Activated naive CD8-positive, alpha-beta T cell treated with anti-CD3 and anti-CD28 coated beads, Interleukin-2, amount 50 U/mL, for 16 hours (primary cell): ENCODE measurements at regions not wholly inside any gene's neighbourhood (a gene's known extent, or its start where the extent isn't known, plus 50 kb on each side); places are given as distances from the start of the nearest gene placed in this dataset.

Experiments
- DNase-seq: peaks from one replicate; pipeline ENCODE4 v3.0.0-alpha.2; 2020; ENCODE audit warnings: low read depth, low spot score

DNA sequence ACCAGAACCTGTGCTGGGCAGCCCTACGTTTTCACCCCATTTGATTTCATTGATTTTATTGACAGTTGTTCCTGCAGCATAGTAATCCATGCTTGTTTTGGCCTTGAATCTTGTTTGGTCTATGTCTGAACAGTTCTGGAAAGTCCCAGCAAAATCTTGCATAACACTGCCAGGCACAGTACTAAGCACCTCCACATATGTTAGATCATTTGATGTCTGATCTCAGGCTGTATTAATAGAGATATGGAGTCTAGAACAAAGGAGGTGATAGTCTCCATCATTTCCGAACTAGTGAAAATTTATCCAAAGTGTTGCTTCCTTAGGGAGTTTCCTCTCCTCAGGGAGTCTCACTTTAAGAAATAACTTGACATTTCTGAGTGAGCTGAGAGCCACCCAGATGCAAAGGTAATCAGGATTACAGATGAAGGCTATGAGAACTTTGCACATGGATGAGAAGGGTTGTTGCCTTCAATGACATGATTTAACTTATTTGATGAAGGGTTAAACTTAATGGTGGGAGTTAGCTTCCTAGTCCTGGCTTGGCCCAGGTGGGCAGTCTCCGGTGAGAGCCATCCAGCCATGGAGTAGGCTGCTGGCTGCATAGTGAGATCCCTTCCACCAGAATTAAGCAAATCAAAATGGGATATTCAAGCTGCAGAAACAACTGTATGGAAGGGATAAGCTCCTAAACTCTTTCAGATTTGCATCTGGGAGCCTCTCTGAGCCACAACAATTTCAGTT is 173.8 kb upstream of the MVB12B start:
- no peak for DNase-seq

DNA sequence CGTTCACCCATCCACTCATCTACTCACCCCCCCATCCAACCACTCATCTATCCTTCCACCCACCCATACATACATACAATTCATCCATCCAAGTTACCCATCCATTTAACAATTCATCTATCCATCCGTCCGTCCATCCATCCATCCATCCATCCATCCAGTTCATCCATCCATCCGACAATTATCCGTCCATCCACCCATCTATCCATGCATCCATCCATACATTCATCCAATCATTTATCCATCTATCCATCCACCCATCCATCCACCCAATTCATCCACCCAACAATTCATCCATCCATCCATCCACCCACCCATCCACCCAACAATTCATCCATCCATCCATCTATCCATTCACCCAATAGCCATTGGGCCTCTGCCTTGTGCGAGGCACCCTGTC is 173.2 kb upstream of the MVB12B start:
- no peak for DNase-seq

DNA sequence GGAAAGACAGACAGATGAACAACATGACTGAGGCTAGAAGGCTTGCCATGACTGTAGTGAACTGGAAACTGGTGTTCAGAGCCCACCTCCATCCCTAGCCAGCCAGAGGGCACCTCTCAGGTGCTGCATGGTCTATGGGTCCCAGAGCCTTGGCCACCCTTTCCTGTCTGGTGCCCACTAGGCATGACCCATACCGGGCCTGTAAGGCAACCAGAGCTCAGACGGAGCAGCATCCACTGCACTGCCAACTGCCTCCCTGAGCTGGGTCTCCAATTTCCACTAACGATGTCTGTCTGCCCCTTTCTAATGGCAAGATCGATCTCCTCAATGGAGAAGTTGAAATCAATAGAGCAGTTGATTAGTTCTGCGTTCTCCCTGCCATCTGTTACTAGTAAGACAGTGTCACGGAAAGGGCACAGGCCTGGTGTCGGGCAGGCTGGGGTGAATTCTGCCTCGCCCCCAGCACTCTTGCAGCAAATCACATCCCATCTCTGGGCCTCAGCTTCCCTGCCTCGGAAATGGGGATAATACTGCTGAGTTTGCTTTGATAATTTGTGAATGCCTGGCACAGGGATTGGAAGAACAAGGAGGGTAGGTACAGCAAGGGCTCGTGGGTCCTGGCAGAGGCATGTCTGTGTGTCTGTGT is 172.3 kb upstream of the MVB12B start:
- DNase-seq, result no peak

DNA sequence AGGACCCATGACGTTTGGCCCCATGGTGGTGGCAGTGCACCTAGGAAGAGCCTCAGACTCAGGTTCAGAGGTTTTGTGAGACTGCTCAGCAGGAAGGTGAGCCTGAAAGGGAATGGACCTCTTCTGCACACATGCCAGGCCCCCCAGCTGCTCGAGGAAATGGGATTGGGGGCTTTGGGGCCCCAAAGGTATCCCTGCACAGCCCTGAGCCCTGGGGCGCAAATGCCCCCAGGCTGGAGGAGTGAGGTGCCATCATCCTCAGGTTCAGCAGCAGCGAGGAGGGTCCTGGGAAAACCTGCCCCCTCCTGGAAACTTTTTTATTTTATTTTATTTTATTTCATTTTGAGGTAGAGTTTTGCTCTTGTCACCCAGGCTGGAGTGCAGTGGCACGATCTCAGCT is 171.8 kb upstream of the MVB12B start:
- DNase-seq, result no peak

DNA sequence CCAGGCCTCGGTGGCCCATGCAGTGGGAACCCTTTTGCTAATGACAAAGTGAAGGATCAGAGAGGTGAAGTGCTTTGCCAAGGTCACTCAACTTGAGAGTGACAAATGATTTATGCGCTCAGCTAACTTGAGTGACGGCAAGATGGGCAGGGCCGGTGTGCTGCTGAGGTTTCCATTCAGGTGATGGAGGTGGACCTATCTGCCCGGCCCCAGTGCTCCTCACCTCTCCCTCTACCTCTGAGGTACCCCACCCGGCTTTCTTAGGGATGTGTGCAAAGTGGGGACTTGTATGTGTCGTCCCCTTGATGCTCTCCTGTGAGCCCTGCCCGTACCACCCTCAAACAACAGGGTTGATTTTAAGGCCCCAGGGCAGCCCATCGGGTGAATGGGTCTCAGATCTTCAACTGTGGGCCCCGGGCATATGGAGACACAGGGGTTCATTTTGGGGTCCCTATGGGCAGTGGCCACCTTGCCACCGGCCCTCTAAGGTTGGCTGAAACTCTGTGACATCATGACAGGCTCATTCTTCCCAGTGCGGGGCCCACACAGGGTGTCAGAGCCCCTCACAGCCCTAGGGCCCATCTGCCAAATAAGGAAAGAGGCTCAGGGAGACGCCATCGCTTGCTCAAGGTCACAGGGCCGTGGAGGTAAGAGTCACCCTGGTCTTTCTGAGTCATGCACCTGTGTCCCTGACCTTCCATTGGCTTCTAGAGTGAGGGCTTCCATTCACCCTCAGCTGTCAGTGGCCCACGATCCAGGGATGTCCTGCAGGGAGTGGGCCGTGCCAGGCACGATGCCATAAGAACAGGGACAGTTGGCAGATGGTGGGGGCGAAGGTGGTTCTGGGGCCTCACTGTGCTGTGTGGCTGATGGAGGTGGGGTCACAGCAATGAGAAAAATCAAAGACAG is 170.6 kb upstream of the MVB12B start:
- no peak for DNase-seq

DNA sequence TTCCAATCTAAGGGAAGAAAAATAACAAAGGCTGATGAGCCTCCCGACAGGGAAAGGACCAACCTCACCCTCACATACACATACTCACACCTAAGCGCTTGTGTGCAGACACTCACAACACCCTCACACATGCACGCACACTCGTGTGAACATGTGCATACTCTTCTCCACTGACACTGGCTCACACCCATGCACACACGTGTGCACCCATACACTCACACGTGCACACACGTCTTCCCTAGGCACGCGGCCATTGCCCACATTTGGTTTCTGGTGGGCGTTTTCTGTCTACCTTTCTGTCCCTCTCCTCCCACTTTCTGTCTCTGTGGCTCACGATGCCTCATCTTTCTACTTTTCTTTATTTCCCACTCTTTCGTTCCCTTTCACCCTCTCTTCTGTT is 169.7 kb upstream of the MVB12B start:
- no peak for DNase-seq

DNA sequence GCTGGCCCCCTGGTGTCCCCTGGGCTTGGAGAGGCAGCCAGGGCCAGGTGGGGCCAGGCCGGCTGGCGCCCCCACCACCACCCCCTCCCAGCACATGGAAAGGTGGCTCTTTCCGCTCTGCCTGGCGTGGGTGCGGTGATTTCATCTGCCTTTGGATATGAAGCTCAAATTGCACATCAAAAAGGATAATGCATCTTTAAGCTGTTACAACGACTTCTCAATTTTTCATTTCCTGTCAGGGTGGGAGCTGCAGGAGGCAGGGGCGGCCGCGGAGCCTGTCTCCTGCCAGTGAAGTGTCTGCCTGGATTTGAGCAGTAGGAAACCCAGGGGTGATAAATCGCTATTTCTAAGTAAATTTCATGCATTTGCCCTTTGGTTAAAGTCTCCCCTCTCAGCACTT is 169.2 kb upstream of the MVB12B start:
- no peak for DNase-seq

DNA sequence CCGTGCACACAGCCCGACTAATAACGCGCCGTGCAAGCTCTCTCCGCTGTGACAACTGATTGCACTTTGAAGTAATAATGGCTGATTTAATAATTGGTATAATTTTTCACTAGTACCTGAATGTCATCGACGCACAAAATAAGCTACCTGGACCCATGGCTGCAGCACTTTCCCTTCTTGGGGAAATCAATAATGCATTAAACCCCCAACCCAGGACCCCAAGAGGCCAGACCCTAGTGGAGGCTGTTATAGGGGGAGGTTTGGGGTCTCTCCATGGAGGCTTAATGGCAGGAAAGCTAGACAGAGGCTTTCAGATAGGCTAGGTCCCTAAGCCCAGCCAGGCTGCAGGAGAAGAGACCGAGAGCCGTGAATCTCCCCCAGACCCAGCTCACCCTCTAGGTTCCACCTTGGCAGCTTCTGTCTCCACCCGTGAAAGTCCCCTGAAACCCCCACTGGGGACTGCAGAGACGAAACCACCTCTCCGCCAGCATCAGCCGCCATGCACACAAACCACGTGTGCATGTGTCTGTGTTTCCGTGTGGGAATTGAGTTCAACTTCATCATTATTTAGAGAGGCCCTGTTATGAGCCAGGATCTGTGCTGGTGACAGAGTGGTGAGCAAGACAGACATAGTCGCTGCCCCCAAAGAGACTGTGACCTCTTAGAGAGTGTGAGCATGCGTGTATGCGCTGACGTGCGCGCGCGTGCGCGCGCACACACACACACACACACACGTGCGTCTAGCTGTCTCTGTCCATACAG is 168.6 kb upstream of the MVB12B start:
- no peak for DNase-seq

DNA sequence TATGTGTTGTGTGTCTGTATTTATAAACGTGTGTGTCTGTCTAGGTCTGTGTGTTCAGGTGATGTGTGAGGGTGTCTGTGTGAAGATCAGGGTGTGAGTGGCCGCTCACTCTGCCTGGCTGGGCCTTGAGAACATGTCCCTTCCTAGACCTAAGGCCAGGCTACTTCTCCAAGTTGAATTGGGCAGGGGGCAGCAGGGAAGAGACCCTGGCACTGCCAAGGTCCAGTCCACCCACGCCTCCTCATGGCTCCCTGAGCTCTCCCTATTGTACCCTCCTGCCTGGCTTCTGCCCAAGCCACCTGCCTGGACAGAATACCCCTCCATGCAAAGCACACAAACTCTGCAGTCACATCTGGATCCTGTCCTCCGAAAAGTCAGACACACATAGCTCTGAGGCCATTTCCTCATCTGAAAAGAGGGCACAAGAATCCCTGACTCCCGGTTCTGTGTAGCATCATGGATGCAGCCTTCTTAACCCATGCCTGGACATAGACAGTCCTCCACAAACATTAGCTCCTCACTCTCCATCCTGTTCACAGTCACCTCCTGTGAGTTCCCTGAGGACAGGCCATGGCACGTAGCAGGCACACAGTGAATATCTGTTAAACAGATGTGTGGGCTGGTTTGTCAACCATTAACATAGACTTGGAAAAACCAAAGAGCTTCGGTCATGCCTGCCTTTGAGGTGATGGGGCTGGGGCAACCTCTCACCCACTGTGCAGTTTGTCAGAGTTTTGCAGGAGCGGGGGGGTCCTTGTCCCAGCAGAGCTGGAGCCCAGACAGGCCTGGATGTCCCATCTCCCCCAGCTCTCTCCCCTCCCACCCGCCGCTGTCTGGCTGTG is 167.8 kb upstream of the MVB12B start:
- DNase-seq, result no peak

DNA sequence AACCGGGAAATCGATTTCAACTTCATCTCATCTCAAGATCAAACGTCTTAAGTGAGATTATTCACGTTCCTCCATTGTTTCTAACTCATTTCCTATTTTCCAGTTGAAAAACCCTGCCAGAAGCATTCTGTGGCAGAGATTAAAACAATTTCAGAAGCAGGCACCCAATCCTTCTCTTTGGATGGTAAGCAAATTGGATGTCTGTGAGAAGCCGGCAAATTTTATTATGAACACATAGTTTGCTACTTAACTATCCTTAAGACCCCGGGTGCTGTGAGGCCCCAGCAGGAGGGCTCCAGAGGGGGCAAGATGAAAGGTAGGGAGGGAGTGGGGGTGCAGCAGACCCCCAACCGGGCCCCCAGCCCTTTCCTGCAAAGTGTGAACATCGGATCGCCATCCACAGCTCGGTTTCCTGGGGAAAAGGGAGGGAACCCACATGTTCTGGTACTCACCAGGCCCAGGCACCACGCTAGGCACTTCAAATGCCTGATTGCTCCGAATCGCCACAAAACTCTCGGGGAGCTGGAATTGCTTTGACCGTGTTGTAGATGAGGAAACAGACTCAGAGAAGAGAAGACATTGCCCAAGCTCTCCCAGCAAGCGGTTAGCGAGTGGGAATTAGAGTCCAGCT is 167.1 kb upstream of the MVB12B start:
- DNase-seq, result no peak

DNA sequence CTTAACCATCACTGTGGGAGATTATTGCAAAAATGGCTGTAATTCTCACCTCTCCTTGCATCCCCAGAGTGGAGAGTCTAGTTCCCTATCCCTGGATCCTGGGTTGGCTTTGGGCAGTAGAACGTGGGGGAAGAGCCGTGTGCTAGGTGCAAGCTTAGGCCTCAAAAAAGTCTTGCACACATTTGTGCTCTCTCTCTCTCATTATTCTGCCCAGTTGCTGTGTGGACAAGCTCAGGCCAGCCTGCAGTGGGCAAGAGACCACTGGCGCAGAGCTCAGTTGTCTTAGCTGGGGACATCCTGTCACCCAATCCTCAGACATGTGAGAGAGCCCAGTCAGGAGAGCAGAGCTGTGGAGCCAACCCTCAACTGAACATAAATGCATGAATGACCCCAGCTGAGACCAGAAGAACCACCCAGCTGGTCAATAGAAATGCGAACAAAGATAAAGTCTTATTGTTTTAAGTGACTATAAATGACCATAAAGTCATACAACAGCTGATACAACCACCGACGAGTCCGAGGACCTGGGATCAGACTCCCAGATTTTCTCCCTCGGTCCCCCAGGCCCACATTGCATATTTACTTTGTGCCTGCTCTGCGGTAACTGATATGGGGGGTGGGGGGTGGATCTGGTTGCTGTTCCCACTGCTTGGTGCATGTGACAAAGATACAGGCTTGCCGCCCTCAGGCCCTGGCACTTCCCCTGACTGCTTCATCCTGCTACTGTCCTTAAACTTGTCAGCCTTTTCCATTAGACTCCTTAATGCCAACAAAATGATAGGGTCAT is 166.4 kb upstream of the MVB12B start:
- DNase-seq, result no peak

DNA sequence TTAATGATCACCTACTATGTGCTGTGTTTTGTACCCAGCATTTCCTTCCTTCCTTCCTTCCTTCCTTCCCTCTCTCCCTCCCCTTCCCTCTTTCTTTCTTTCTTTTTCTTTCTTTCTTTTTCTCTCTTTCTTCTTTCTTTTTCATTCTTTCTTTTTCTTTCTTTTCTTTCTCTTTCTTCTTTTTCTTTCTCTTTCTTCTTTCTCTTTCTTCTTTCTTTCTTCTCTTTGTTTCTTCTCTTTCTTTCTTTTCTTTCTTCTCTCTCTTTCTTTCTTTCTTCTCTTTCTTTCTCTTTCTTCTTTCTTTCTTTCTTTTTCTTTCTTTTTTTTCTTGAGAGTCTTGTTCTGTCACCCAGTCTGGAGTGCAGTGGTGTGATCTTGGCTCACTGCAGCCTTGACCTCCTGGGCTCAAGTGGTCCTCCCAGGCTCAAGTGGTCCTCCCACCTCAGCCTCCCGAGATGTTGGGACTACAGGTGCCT is 165.7 kb upstream of the MVB12B start:
- no peak for DNase-seq

DNA sequence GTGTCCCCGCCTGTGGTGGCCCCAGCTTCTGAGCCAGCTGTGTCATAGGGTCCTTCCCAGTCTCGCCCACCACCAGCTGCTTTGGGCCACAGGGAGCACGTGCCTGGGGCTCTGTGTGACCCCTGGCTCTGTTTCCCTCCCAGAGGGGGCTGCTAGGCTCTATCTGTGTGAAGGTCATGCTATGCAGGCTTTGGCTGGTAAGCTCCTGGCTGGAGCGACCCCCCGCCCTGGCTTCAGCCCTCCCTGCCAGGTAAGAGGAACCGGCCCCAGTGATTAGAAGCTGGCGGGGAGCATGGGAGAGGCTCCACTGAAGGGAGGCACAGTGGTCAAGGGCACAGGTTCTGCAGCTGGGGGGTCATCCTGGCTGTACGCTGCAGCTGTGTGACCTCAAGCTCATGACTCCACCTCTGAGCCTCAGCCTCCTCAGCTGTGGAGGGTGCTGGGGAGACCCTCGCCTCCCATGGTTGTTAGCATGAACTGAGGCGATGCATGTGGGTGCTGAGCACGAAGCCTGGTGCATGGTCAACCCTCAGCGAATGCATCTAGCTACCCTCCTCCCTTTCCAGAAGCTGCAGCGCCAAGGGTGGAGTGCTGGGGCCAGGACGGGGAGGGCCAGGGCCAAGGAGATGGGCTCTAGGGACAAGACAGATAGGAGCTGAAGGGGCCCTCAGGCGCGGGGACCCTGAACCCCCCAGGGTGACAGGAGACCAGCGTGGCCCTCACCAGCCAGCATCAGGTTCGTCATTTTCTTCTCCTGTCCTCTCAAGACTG is 163.8 kb upstream of the MVB12B start:
- DNase-seq, result no peak

DNA sequence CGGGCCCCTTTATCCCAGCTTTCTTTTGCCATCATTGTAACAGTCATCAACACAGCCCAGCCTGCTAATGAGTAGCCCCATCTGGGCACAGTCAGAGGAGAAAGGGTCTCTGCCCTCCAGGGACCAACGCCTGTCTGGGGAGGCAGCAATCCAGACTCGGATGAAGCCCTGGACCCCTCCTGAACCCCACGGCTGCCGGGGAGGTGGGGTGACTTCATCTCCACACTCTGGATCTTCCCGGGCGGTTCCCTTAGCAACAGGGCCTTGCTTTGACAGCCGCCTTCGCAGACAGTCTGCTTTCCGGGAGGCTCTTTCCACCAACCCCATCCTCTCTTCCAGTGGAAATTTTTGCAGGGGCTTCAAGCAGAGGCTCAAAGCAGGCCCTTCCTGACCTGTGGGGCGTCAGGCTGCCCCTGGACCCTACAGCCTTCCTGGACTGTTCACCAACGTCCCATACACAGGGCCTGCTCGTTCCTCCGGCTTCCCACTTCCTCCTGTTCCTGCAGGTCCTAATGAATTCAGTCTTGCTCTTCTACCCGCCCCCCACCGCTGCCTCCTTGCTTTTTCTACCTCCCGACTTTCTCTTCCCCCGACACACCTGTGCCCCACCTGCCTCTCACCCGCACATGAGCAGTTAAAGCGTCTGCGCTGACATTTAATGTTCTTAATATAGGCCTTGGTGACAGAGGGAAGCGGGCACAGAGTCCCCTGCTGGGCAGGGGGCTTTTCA is 161.7 kb upstream of the MVB12B start:
- DNase-seq, result no peak

DNA sequence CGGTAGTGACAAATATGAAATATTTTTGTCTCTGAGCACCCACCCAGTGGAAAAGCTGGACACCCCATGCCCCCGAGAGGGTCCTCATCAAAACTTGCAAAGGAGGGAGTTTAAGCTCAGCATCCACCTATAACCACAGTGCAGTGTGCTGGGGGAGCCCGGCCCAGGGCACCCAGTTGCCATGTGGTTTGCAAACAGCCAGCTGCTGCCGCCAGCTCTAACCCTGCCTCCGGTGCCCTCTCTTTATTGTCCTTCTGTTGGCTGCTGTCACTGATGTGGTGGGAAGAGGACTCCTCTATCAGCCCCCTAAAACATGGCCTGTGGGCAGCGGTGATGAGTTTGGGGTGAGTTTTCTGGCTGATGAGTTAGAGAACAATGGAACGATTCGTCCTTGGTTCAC is 160.9 kb upstream of the MVB12B start:
- no peak for DNase-seq

DNA sequence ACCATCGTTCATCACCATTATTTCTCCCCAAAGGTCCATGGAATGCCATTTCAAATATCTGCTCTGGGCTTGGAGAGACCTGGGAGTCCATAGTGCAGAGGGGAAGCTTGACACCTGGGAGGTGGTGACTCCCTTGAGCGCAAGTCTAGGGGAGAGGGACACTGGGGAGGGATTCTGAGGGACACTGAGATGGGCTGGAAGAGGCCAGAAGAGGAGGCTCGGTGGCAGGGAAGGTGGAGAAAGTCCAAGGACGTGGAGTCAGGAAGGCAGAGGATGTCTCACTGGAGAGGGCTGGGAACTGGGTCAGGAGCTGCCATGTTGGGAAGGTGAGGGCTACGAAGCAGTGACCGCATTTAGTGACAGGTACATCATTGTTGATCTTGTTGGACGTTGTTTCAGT is 160.3 kb upstream of the MVB12B start:
- DNase-seq, result no peak

DNA sequence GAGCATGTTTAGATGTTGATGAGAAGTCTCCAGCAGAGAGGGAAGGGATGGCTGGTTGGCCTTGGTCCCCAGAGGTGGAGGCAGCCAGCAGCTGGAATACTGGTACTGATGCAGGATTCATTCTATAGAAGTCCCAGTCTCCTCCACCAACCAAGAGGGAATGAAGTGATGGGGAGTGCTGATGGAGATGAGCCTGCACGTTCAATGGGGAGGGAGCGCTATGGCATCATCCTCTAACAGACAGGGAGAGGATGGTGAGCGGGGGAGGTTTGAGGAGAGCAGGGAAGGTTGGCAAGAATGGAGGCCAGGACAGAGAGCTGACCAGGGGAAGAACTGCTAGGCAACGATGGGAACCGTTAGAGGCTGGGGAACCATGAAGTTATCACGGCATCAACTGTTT is 159.8 kb upstream of the MVB12B start:
- DNase-seq, result no peak

DNA sequence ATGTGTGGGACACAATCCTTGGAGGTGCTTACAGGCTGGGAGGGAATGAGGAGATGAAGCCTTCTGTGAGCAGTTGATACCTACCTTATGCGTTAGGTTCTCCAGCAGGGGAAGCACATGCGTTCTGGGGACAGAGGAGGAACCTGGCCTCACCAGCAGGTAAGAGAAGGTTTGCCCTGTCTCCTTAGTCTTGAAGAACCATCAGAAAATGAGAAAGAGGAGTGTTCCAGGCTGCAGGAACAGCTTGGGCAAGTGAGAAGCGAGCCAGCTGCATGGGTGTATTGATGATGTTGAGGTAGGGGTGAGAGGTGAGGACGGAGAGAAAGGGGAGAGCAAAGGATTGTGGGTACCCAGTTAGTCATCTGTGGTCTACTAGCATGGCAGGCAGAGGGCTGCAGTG is 156.9 kb upstream of the MVB12B start:
- DNase-seq, result no peak
